B cell (primary cell): ENCODE measurements at regions not wholly inside any gene's neighbourhood (a gene's known extent, or its start where the extent isn't known, plus 50 kb on each side); places are given as distances from the start of the nearest gene placed in this dataset.

Source experiments
- ATAC-seq: fragments of 200-7000 bp; cut with Tn5 transposase; one replicate; pipeline ENCODE4 v1.10.0; 2021; ENCODE audit warnings: low read depth, mild to moderate bottlenecking, moderate number of reproducible peaks, moderate library complexity
- CTCF ChIA-PET: fragments of 350-600 bp; sonication (Branson Sonifier 250); formaldehyde crosslinking; loops from one replicate; lab custom pipeline; 2021; ENCODE audit warnings: antibody characterized with exemption, inconsistent platforms; lab: Charles Lee
- POLR2A ChIA-PET: fragments of 350-600 bp; sonication (Branson Sonifier 250); formaldehyde crosslinking; loops from one replicate; lab custom pipeline; 2021; ENCODE audit warnings: antibody characterized with exemption; lab: Charles Lee
- DNase-seq: peaks from one replicate; pipeline ENCODE4 v3.0.0; 2013
- H2AFZ ChIP-seq: 2 replicates; pipeline ENCODE4 v1.6.1; 2012; ENCODE audit warnings: mild to moderate bottlenecking, low read depth, low read length; ENCODE audit not compliant: insufficient read depth, poor library complexity, severe bottlenecking
- H3K27ac ChIP-seq, 2 donors: 1 replicate in 1 of 2; 2 replicates in 1 of 2; pipeline ENCODE4 v1.5.1; 2012 to 2013; ENCODE audit warnings: low read length in 2 of 2, mild to moderate bottlenecking in 2 of 2, moderate library complexity in 1 of 2
- H3K27me3 ChIP-seq, 4 experiments: fragments of 200-600 bp in 1 of 4; sonication (generic) in 1 of 4; replicated peaks in 1 of 4; 1 replicate in 2 of 4; 2 replicates in 2 of 4; pipeline versions ENCODE4 v1.6.1 to v1.7.0; 2013 to 2016; ENCODE audit warnings: low read length in 3 of 4, mild to moderate bottlenecking in 2 of 4, mixed read lengths in 1 of 4, moderate library complexity in 1 of 4; ENCODE audit not compliant: insufficient read depth in 4 of 4, control insufficient read depth in 3 of 4; ENCODE audit errors: control extremely low read depth in 1 of 4
- H3K36me3 ChIP-seq, 2 experiments: replicated peaks in 1 of 2; 1 replicate in 1 of 2; 2 replicates in 1 of 2; pipeline versions ENCODE4 v1.6.1 to v1.7.1; 2013; ENCODE audit warnings: low read length in 1 of 2; ENCODE audit not compliant: insufficient read depth in 2 of 2, control insufficient read depth in 1 of 2; ENCODE audit errors: control extremely low read depth in 1 of 2, extremely low read depth in 1 of 2
- H3K4me1 ChIP-seq, 2 donors: fragments of 200-600 bp in 1 of 2; sonication (generic) in 1 of 2; 1 replicate in 1 of 2; 2 replicates in 1 of 2; pipeline versions ENCODE4 v1.5.1 to v1.6.1; 2013 to 2017; ENCODE audit warnings: low read length in 2 of 2; ENCODE audit not compliant: control insufficient read depth in 2 of 2, insufficient read depth in 2 of 2
- H3K4me2 ChIP-seq: replicated peaks from 2 replicates; pipeline ENCODE3; 2012; ENCODE audit warnings: mild to moderate bottlenecking, low read depth, low read length; ENCODE audit not compliant: poor library complexity, severe bottlenecking
- H3K4me3 ChIP-seq, 5 experiments: fragments of 200-600 bp in 1 of 5; sonication (generic) in 1 of 5; 1 replicate in 3 of 5; 2 replicates in 2 of 5; pipeline versions ENCODE4 v1.5.1 to v1.7.0; 2011 to 2016; ENCODE audit warnings: low read length in 4 of 5, mild to moderate bottlenecking in 4 of 5, low read depth in 2 of 5, control low read depth in 1 of 5, moderate library complexity in 1 of 5; ENCODE audit not compliant: insufficient read depth in 1 of 5; ENCODE audit errors: control extremely low read depth in 1 of 5, extremely low read depth in 1 of 5
- H3K79me2 ChIP-seq: fragments of 200-600 bp; sonication (generic); one replicate; pipeline ENCODE4 v1.6.0; 2016; ENCODE audit warnings: low read length; ENCODE audit not compliant: control insufficient read depth, insufficient read depth
- H3K9ac ChIP-seq: fragments of 200-600 bp; sonication (generic); 2 replicates; pipeline ENCODE4 v1.6.1; 2017; ENCODE audit warnings: mild to moderate bottlenecking, low read length, moderate library complexity
- H3K9me3 ChIP-seq, 3 donors: one replicate each; pipeline versions ENCODE4 v1.6.1 to v1.7.1; 2013; ENCODE audit warnings: low read length in 2 of 3; ENCODE audit not compliant: control insufficient read depth in 2 of 3, insufficient read depth in 1 of 3; ENCODE audit errors: control extremely low read depth in 1 of 3
- H4K20me1 ChIP-seq: 2 replicates; pipeline ENCODE4 v1.6.0; 2012; ENCODE audit warnings: mild to moderate bottlenecking, low read length; ENCODE audit not compliant: insufficient read depth, control insufficient read depth, poor library complexity, severe bottlenecking
- H3K27ac Mint-ChIP-seq: one replicate; pipeline ENCODE4 v1.8.0; 2021; ENCODE audit warnings: mixed read lengths
- H3K27me3 Mint-ChIP-seq: one replicate; pipeline ENCODE4 v1.8.0; 2021; ENCODE audit warnings: mixed read lengths
- H3K4me1 Mint-ChIP-seq: one replicate; pipeline ENCODE4 v1.8.0; 2021; ENCODE audit warnings: mixed read lengths
- H3K4me3 Mint-ChIP-seq: one replicate; pipeline ENCODE4 v1.8.0; 2021; ENCODE audit warnings: mixed read lengths
- H3K9me3 Mint-ChIP-seq: one replicate; pipeline ENCODE4 v1.8.0; 2022; ENCODE audit warnings: mixed read lengths; ENCODE audit not compliant: insufficient read depth
- EZH2 ChIP-seq: IDR thresholded peaks from 2 replicates; pipeline ENCODE4 v1.6.1; 2012; ENCODE audit warnings: borderline replicate concordance, low read depth, mild to moderate bottlenecking, moderate library complexity, low read length; ENCODE audit not compliant: insufficient read depth, poor library complexity, severe bottlenecking
- WGBS: methylation state at CpG from one replicate; pipeline ENCODE4 v1.1.5; 2013; ENCODE audit warnings: missing lambda C conversion rate; ENCODE audit not compliant: insufficient coverage; 5-methylcytosine and 5-hydroxymethylcytosine counted together
- intact Hi-C: fragments of 100-400 bp; cut with micrococcal nuclease; formaldehyde crosslinking; loops from one replicate; pipeline ENCODE4 v1.10.0; 2022
- TF ChIP-seq, protein P1 (sequence below): fragments of 200-600 bp; IDR thresholded peaks from one replicate; pipeline ENCODE4 v1.8.0; 2022; ENCODE audit warnings: antibody characterized with exemption, mild to moderate bottlenecking

DNA sequence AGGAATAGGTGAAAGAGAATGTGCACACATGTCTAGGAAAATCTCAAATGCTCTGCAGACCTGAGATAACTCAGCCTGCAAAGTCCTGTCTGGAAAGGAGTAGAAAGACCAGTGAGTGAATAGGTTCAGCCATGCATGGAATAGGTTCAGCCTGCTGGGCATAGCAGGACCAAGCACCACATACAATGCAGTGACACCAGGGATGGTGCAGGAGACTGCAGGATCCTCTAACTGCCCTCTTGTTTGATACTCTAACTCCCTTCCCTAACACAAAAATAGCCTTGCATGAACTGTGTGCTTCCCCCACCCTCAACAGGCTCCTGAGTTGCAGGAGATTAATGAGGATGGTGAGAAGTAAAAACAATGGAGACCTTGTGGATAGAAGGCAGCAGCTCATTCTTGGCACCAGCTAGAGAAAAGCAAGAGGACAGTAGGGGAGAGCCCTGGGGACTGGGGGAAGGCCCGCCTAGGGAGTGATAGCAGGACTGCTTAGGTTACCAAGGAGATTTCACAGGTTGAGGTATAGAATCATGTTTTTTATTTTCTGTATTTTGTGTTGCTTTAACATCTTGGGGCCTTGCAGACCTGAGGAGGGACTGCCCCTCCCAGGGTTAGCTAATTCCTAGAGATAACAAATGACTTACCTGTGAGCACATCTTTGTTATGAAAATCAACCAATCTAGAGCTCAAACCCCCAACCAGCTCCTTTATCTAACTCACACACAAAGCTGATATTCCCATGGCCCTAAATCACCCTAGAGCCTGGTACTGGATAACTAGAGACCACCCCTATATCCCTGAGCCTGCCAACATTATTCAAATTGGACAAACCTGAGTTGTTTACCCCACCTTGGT, 187.8 kb downstream of the PLPP4 start:
- Mint-ChIP-seq H3K4me3 (no peak overlapping the region), H3K4me1 (no peaks in the 10 kb centered on the region), H3K9me3 (no peaks in the 10 kb centered on the region), H3K27ac (no peak overlapping the region), H3K27me3 (peaks cover 4% of the 10 kb centered on the region)
- no peak for DNase-seq
- ChIA-PET POLR2A (no interaction called here), CTCF (no interaction called here)
- Histone ChIP-seq H3K9ac (no peak overlapping the region), H4K20me1 (no peaks in the 10 kb centered on the region), H3K79me2 (no peaks in the 10 kb centered on the region), H3K4me1 (no peaks in the 10 kb centered on the region), H3K4me2 (no peak overlapping the region), H2AFZ (no peak overlapping the region), H3K4me3 (no peak overlapping the region), H3K36me3 (no peaks in the 10 kb centered on the region), H3K27me3 (no peaks in the 10 kb centered on the region), H3K9me3 (peaks cover 0 to 6% (median 0%) of the 10 kb centered on the region in 3 donors), H3K27ac (no peak overlapping the region)
- no peak for ATAC-seq
- intact Hi-C loops = no loop called here
- TF ChIP-seq, protein P1, sequence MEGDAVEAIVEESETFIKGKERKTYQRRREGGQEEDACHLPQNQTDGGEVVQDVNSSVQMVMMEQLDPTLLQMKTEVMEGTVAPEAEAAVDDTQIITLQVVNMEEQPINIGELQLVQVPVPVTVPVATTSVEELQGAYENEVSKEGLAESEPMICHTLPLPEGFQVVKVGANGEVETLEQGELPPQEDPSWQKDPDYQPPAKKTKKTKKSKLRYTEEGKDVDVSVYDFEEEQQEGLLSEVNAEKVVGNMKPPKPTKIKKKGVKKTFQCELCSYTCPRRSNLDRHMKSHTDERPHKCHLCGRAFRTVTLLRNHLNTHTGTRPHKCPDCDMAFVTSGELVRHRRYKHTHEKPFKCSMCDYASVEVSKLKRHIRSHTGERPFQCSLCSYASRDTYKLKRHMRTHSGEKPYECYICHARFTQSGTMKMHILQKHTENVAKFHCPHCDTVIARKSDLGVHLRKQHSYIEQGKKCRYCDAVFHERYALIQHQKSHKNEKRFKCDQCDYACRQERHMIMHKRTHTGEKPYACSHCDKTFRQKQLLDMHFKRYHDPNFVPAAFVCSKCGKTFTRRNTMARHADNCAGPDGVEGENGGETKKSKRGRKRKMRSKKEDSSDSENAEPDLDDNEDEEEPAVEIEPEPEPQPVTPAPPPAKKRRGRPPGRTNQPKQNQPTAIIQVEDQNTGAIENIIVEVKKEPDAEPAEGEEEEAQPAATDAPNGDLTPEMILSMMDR = no peak
- TF ChIP-seq EZH2 = no peak
- WGBS = 0% methylated on average over 1 of the region's 1 CpG

DNA sequence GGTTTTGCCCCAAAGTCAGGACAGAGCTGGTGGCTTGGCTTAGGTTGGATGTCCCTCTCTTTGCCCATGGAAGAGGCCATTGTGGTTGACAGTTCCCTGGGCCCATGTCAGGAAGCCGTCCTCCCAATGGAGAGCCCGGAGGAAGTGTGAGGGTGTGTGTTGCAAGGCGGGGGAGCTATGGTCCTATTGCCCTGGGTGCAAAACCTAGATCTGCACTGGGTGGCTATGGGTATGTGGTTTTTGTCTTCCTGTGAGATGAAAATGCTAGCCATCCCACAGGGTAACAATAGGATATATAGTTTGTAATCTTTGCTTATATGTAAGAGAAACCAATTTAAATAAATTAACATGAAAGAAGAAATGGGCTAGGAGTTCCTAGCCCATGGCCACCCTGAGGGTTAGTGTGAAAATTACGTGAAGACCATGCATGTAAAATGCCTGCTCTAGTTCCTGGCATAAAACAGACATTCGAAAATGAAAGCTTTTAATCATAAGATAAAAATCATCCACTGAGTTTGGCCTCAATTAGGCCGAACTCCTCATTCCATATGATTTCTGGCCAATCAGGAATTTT, 189.2 kb downstream of the PLPP4 start:
- Mint-ChIP-seq H3K9me3 (no peaks in the 10 kb centered on the region), H3K4me3 (no peak overlapping the region), H3K27ac (no peak overlapping the region), H3K27me3 (no peaks in the 10 kb centered on the region), H3K4me1 (no peaks in the 10 kb centered on the region)
- Histone ChIP-seq H4K20me1 (no peaks in the 10 kb centered on the region), H3K36me3 (no peaks in the 10 kb centered on the region), H3K4me2 (no peak overlapping the region), H3K9ac (no peak overlapping the region), H3K4me1 (no peaks in the 10 kb centered on the region), H3K79me2 (no peaks in the 10 kb centered on the region), H3K4me3 (no peak overlapping the region), H2AFZ (no peak overlapping the region), H3K27me3 (no peaks in the 10 kb centered on the region), H3K27ac (no peak overlapping the region), H3K9me3 (no peaks in the 10 kb centered on the region)
- DNase-seq (no peak), ATAC-seq (no peak)
- ChIA-PET POLR2A (no interaction called here), CTCF (no interaction called here)
- WGBS = 89% methylated on average over 3 of the region's 6 CpGs
- intact Hi-C loops = no loop called here
- TF ChIP-seq, protein P1 = no peak
- TF ChIP-seq EZH2 = no peak
